ENCODE measurements at regions not wholly inside any gene's neighbourhood (a gene's known extent, or its start where the extent isn't known, plus 50 kb on each side); places are given as distances from the start of the nearest gene placed in this dataset.

- no peak for DNase-seq (ENCODE audit: low read depth in 4 of 4, low spot score in 2 of 4)
These were observed 61.1 kb upstream of the TGM3 start for GRCh38 chr20:2234598-2235191.

- no peak for DNase-seq (ENCODE audit: low read depth in 4 of 4, low spot score in 2 of 4)
These were observed 59.5 kb upstream of the TGM3 start for GRCh38 chr20:2236256-2236655.

GRCh38 chr20:2237059-2237458 is 58.7 kb upstream of the TGM3 start:
- DNase-seq (ENCODE audit: low read depth in 4 of 4, low spot score in 2 of 4), result no peak

- DNase-seq (ENCODE audit: low read depth in 4 of 4, low spot score in 2 of 4), result no peak
These were observed 57.2 kb upstream of the TGM3 start for GRCh38 chr20:2238601-2239000.

- DNase-seq (ENCODE audit: low read depth in 4 of 4, low spot score in 2 of 4), result no peak
These were observed 55.0 kb upstream of the TGM3 start for GRCh38 chr20:2240835-2241234.

GRCh38 chr20:2242678-2243077 is 53.1 kb upstream of the TGM3 start:
- no peak for DNase-seq (ENCODE audit: low read depth in 4 of 4, low spot score in 2 of 4)

GRCh38 chr20:2244523-2244922 is 51.3 kb upstream of the TGM3 start:
- no peak for DNase-seq (ENCODE audit: low read depth in 4 of 4, low spot score in 2 of 4)

- no peak for DNase-seq (ENCODE audit: low read depth in 4 of 4, low spot score in 2 of 4)
These were observed 50.8 kb upstream of the TGM3 start for GRCh38 chr20:2244993-2245392.

GRCh38 chr20:2245637-2246036 is 50.2 kb upstream of the TGM3 start:
- DNase-seq (ENCODE audit: low read depth in 4 of 4, low spot score in 2 of 4), result no peak
